ENCODE measurements at regions not wholly inside any gene's neighbourhood (a gene's known extent, or its start where the extent isn't known, plus 50 kb on each side); places are given as distances from the start of the nearest gene placed in this dataset.

DNA sequence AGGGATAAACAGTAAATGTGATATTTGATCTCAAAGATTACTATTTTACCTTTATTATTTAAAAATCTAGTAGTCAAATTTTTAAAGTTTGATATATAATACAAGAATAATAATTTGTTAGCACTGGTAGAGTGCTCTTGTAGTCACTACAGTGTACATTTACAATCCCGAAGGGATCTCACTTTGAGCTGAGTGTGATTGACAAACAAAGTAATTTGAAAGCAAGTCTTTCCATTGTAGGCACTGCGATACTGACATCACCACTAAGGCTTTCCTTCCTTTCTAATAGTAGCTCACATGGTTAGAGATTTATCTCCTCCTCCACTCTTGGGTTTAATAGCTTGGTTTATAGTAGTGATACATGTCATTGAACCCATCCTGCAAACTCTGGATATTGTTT lies 280.6 kb downstream of the PARM1 start:
- no peaks in the 10 kb centered on the region for H3K27me3 ChIP-seq (replicated peaks in 1 of 4; ENCODE audit: control extremely low read depth in 1 of 4, control insufficient read depth in 3 of 4, insufficient read depth in 4 of 4, low read length in 3 of 4)
- no peaks in the 10 kb centered on the region for H3K4me1 ChIP-seq (ENCODE audit: control insufficient read depth in 2 of 2, insufficient read depth in 2 of 2, low read length in 2 of 2)
- H3K4me3 ChIP-seq (ENCODE audit: control extremely low read depth in 1 of 5, extremely low read depth in 1 of 5, insufficient read depth in 1 of 5, low read depth in 2 of 5, low read length in 4 of 5): no peak overlapping the region
- no peak for DNase-seq
- H4K20me1 ChIP-seq (ENCODE audit: control insufficient read depth, insufficient read depth, low read length, poor library complexity, severe bottlenecking): no peaks in the 10 kb centered on the region
- no peak overlapping the region for H3K4me3 Mint-ChIP-seq
- H3K9me3 ChIP-seq (ENCODE audit: control extremely low read depth in 1 of 3, control insufficient read depth in 2 of 3, insufficient read depth in 1 of 3, low read length in 2 of 3): peaks cover 0 to under 1% (median 0%) of the 10 kb centered on the region in 3 donors
- H3K27ac ChIP-seq (ENCODE audit: low read length in 2 of 2): no peak overlapping the region
- peaks cover 10% of the 10 kb centered on the region for H3K27me3 Mint-ChIP-seq
- WGBS (ENCODE audit: insufficient coverage): no CpG with 5 or more reads among the region's 2 CpGs
- CTCF ChIA-PET: no interaction called here
- H3K27ac Mint-ChIP-seq: no peak overlapping the region
- ATAC-seq (ENCODE audit: low read depth): no peak
- H3K36me3 ChIP-seq (replicated peaks in 1 of 2; ENCODE audit: control extremely low read depth in 1 of 2, control insufficient read depth in 1 of 2, extremely low read depth in 1 of 2, insufficient read depth in 2 of 2, low read length in 1 of 2): no peaks in the 10 kb centered on the region
- no peak overlapping the region for H2AFZ ChIP-seq (ENCODE audit: insufficient read depth, low read depth, low read length, poor library complexity, severe bottlenecking)
- H3K4me2 ChIP-seq (replicated peaks; ENCODE audit: low read depth, low read length, poor library complexity, severe bottlenecking): no peak overlapping the region
- POLR2A ChIA-PET: no interaction called here
- intact Hi-C loops (cut with micrococcal nuclease): no loop called here
- TF ChIP-seq CTCF (IDR thresholded peaks at IDR 0.05) (no peak), EZH2 (IDR thresholded peaks at IDR 0.05; ENCODE audit: borderline replicate concordance, insufficient read depth, low read depth, low read length, poor library complexity, severe bottlenecking) (no peak)
- H3K9me3 Mint-ChIP-seq (ENCODE audit: insufficient read depth): no peaks in the 10 kb centered on the region
- no peak overlapping the region for H3K9ac ChIP-seq (ENCODE audit: low read length)
- H3K79me2 ChIP-seq (ENCODE audit: control insufficient read depth, insufficient read depth, low read length): no peaks in the 10 kb centered on the region
- H3K4me1 Mint-ChIP-seq: no peaks in the 10 kb centered on the region

GRCh38 chr4:75211422-75211821 lies 278.5 kb downstream of the PARM1 start:
- H3K27me3 ChIP-seq (replicated peaks in 1 of 4; ENCODE audit: control extremely low read depth in 1 of 4, control insufficient read depth in 3 of 4, insufficient read depth in 4 of 4, low read length in 3 of 4): no peaks in the 10 kb centered on the region
- H3K9me3 ChIP-seq (ENCODE audit: control extremely low read depth in 1 of 3, control insufficient read depth in 2 of 3, insufficient read depth in 1 of 3, low read length in 2 of 3): peaks cover 0 to 2% (median 0%) of the 10 kb centered on the region in 3 donors
- H3K27ac ChIP-seq (ENCODE audit: low read length in 2 of 2): no peak overlapping the region
- intact Hi-C loops (cut with micrococcal nuclease): no loop called here
- Mint-ChIP-seq H3K4me1 (no peaks in the 10 kb centered on the region), H3K4me3 (no peak overlapping the region), H3K9me3 (ENCODE audit: insufficient read depth) (no peaks in the 10 kb centered on the region), H3K27ac (no peak overlapping the region), H3K27me3 (peaks cover 6% of the 10 kb centered on the region)
- ChIA-PET CTCF (interaction anchor here (0.7 kb wide), 1 partner anchor 983 kb away, joined by 3 read pairs; no protein-coding TSS in a partner anchor), POLR2A (no interaction called here)
- H3K4me1 ChIP-seq (ENCODE audit: control insufficient read depth in 2 of 2, insufficient read depth in 2 of 2, low read length in 2 of 2): no peaks in the 10 kb centered on the region
- no peak overlapping the region for H3K9ac ChIP-seq (ENCODE audit: low read length)
- H3K36me3 ChIP-seq (replicated peaks in 1 of 2; ENCODE audit: control extremely low read depth in 1 of 2, control insufficient read depth in 1 of 2, extremely low read depth in 1 of 2, insufficient read depth in 2 of 2, low read length in 1 of 2): no peaks in the 10 kb centered on the region
- WGBS (ENCODE audit: insufficient coverage): 25% methylated on average over 1 of the region's 4 CpGs
- ATAC-seq (ENCODE audit: low read depth): no peak
- no peak for DNase-seq
- H4K20me1 ChIP-seq (ENCODE audit: control insufficient read depth, insufficient read depth, low read length, poor library complexity, severe bottlenecking): no peaks in the 10 kb centered on the region
- H3K4me2 ChIP-seq (replicated peaks; ENCODE audit: low read depth, low read length, poor library complexity, severe bottlenecking): no peak overlapping the region
- no peak overlapping the region for H2AFZ ChIP-seq (ENCODE audit: insufficient read depth, low read depth, low read length, poor library complexity, severe bottlenecking)
- no peaks in the 10 kb centered on the region for H3K79me2 ChIP-seq (ENCODE audit: control insufficient read depth, insufficient read depth, low read length)
- no peak overlapping the region for H3K4me3 ChIP-seq (ENCODE audit: control extremely low read depth in 1 of 5, extremely low read depth in 1 of 5, insufficient read depth in 1 of 5, low read depth in 2 of 5, low read length in 4 of 5)
- TF ChIP-seq EZH2 (IDR thresholded peaks at IDR 0.05; ENCODE audit: borderline replicate concordance, insufficient read depth, low read depth, low read length, poor library complexity, severe bottlenecking): no peak
